ENCODE measurements at regions not wholly inside any gene's neighbourhood (a gene's known extent, or its start where the extent isn't known, plus 50 kb on each side); places are given as distances from the start of the nearest gene placed in this dataset.

- no peaks in the 10 kb centered on the region for H3K79me1 ChIP-seq (ENCODE audit: low read depth in 1 of 2, low read length in 2 of 2)
- in situ Hi-C loops (cut with MboI; ENCODE audit: low sequenced_read_pairs) = no loop called here
Measured at GRCh38 chr7:10596827-10597226, 376.8 kb upstream of the PHF14 start.

More at GRCh38 chr7:10596827-10597226, 376.8 kb upstream of the PHF14 start:
- Histone ChIP-seq H4K91ac (ENCODE audit: insufficient read depth, low read depth, low read length) (no peak overlapping the region), H2BK5ac (ENCODE audit: low read depth, low read length, poor library complexity, severe bottlenecking) (no peak overlapping the region), H3K36me3 (ENCODE audit: control insufficient read depth, insufficient read depth, low read length) (no peaks in the 10 kb centered on the region), H3K27me3 (ENCODE audit: control insufficient read depth, insufficient read depth, low read length) (no peaks in the 10 kb centered on the region), H2AFZ (replicated peaks; ENCODE audit: low read length, poor library complexity) (no peak overlapping the region), H2AK9ac (replicated peaks; ENCODE audit: low read depth, low read length, poor library complexity) (no peak overlapping the region), H2AK5ac (ENCODE audit: low read depth, low read length) (no peak overlapping the region), H3K23ac (ENCODE audit: low read depth, low read length) (no peak overlapping the region), H3K27ac (ENCODE audit: insufficient read depth, low read length) (no peak overlapping the region), H2BK120ac (ENCODE audit: low read depth, low read length) (no peak overlapping the region), H2BK15ac (ENCODE audit: low read depth, low read length) (no peak overlapping the region), H3K4ac (ENCODE audit: low read depth, low read length) (no peak overlapping the region), H2BK20ac (ENCODE audit: low read depth, low read length) (no peak overlapping the region), H4K20me1 (ENCODE audit: insufficient read depth, low read length) (no peaks in the 10 kb centered on the region), H3K4me3 (ENCODE audit: insufficient read depth, low read depth, low read length) (no peak overlapping the region), H3K18ac (ENCODE audit: low read depth, low read length) (no peak overlapping the region), H3K9me3 (ENCODE audit: control insufficient read depth, insufficient read depth, low read length) (peaks cover 8% of the 10 kb centered on the region), H3K4me1 (ENCODE audit: control insufficient read depth, insufficient read depth, low read length) (no peaks in the 10 kb centered on the region), H3K4me2 (ENCODE audit: low read depth, low read length) (no peak overlapping the region), H3K9ac (ENCODE audit: low read depth, low read length) (no peak overlapping the region), H3K9me1 (ENCODE audit: insufficient read depth, low read length) (no peaks in the 10 kb centered on the region), H3K56ac (ENCODE audit: extremely low read depth, insufficient read depth, low read length) (no peak overlapping the region), H3K14ac (replicated peaks; ENCODE audit: low read depth, low read length) (no peak overlapping the region), H4K8ac (ENCODE audit: low read depth in 2 of 2, low read length in 2 of 2) (no peak overlapping the region), H4K5ac (ENCODE audit: low read depth, low read length) (no peak overlapping the region)
- ChIA-PET POLR2A (ENCODE audit: unreplicated experiment) (no interaction called here), CTCF (no interaction called here)
- no TSS peak for BruUV-seq (replicated peaks)
- ATAC-seq (ENCODE audit: low read depth) (no peak), DNase-seq (no peak)
- WGBS, 2 experiments (ENCODE audit: extremely low coverage in 2 of 2, insufficient read length in 1 of 2) = no CpG with 5 or more reads among the region's 2 CpGs
- intact Hi-C loops (cut with micrococcal nuclease) (no loop called here), dilution Hi-C loops (cut with HindIII; ENCODE audit: low sequenced_read_pairs, unreplicated experiment) (no loop called here)
- no peak for TF ChIP-seq CTCF (conservative IDR thresholded peaks at IDR 0.05; ENCODE audit: low read depth, low read length)
- no peak for TF ChIP-seq MXI1 (IDR thresholded peaks at IDR 0.05; ENCODE audit: borderline replicate concordance, low read depth, low read length)
- no peak for TF ChIP-seq USF2 (IDR thresholded peaks at IDR 0.05; ENCODE audit: low read depth, low read length)
- TF ChIP-seq FOS (IDR thresholded peaks at IDR 0.05; ENCODE audit: low read depth, low read length) = no peak
- TF ChIP-seq ELK1 (IDR thresholded peaks at IDR 0.05; ENCODE audit: borderline replicate concordance, low read depth, low read length) = no peak
- no peak for TF ChIP-seq BHLHE40 (IDR thresholded peaks at IDR 0.05; ENCODE audit: low read depth, low read length)
- no peak for TF ChIP-seq CHD1 (IDR thresholded peaks at IDR 0.05; ENCODE audit: low read depth, low read length)
- TF ChIP-seq RFX5 (IDR thresholded peaks at IDR 0.05; ENCODE audit: low read depth, low read length) = no peak
- TF ChIP-seq SMC3 (IDR thresholded peaks at IDR 0.05; ENCODE audit: low read depth, low read length) = no peak
- no peak for TF ChIP-seq POLR2A (IDR thresholded peaks at IDR 0.05; ENCODE audit: low read depth, low read length)
- TF ChIP-seq RCOR1 (IDR thresholded peaks at IDR 0.05; ENCODE audit: insufficient replicate concordance, low read length) = no peak
- TF ChIP-seq NFE2L2 (IDR thresholded peaks at IDR 0.05; ENCODE audit: low read depth, low read length) = no peak
- no peak for TF ChIP-seq CEBPB (IDR thresholded peaks at IDR 0.05; ENCODE audit: low read depth, low read length)
- TF ChIP-seq MAZ (IDR thresholded peaks at IDR 0.05; ENCODE audit: borderline replicate concordance, low read depth, low read length) = no peak
- no peak for TF ChIP-seq MAFK (IDR thresholded peaks at IDR 0.05; ENCODE audit: low read depth, low read length)
- TF ChIP-seq RAD21 (IDR thresholded peaks at IDR 0.05; ENCODE audit: low read length) = no peak

Data from IMR-90 (cell line).